ENCODE measurements at regions not wholly inside any gene's neighbourhood (a gene's known extent, or its start where the extent isn't known, plus 50 kb on each side); places are given as distances from the start of the nearest gene placed in this dataset.

DNA sequence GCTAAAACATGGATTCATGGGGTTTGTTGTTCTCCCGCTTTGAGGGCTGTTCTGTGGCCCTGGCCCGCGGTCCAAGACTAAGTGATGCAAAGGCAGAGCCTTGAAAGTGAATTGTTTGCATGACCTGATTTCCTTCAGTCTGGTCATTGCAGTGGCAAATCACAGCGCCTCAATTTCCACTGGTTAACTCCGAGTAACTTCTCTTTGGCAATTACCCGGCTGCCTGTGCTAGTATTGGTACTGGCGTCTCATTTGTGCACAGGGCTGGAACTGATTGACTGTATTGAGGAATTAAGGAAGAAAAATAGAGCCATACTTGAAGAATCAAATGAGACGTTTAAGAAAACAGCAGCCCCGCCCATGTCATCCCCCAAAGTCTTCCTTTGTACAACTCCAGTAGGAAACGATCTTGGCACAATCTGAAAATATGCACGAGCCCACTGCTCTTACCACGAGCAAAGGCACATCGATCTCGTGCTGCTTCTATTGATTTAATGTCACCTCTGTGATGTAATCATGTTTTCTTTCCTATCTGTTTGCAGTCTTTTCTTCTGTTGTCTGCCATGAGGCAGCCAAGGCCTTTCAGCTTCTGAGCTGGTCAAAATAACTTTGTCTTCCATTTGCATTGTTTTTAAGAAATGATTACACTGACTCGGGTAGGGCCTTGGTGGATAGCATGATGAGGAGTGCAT lies 60.6 kb upstream of the SHH start:
- no peak overlapping the region for H3K27ac ChIP-seq (ENCODE audit: low read length)
- no peaks in the 10 kb centered on the region for H3K36me3 ChIP-seq (ENCODE audit: control insufficient read depth, insufficient read depth, low read length)
- no peak for DNase-seq
- H3K27me3 ChIP-seq (ENCODE audit: control insufficient read depth, insufficient read depth, low read length): peaks cover 12% of the 10 kb centered on the region
- 80% methylated on average over 10 of the region's 15 CpGs for WGBS (ENCODE audit: insufficient coverage)
- H3K4me1 ChIP-seq (ENCODE audit: control insufficient read depth, insufficient read depth, low read length): no peaks in the 10 kb centered on the region
- no peak overlapping the region for H3K4me3 ChIP-seq (ENCODE audit: low read length)
- no peaks in the 10 kb centered on the region for H3K9me3 ChIP-seq (replicated peaks; ENCODE audit: control insufficient read depth, low read depth, low read length)

DNA sequence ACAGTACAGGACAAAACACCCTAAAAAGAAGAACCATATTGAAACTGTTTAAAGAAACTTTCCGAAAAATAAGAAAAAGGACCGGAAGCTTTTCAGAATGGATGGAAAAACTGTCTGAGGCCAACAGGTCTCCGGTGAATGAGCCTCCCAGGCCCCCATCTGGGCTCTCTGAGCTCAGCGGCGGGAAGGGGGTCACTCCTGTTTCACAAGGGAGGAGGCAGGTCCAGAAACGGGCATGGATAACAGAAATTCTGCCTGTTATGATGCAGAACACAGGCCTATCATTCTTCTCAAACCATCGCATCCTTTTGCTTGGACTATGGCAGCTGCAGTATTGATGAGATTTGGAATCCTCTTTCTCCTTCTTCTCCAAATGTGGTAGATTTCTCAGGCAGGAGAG lies 58.9 kb upstream of the SHH start:
- H3K36me3 ChIP-seq (ENCODE audit: control insufficient read depth, insufficient read depth, low read length): no peaks in the 10 kb centered on the region
- peaks cover 12% of the 10 kb centered on the region for H3K27me3 ChIP-seq (ENCODE audit: control insufficient read depth, insufficient read depth, low read length)
- H3K9me3 ChIP-seq (replicated peaks; ENCODE audit: control insufficient read depth, low read depth, low read length): no peaks in the 10 kb centered on the region
- H3K4me1 ChIP-seq (ENCODE audit: control insufficient read depth, insufficient read depth, low read length): no peaks in the 10 kb centered on the region
- H3K27ac ChIP-seq (ENCODE audit: low read length): no peak overlapping the region
- H3K4me3 ChIP-seq (ENCODE audit: low read length): no peak overlapping the region
- DNase-seq: no peak
- 88% methylated on average over 5 of the region's 7 CpGs for WGBS (ENCODE audit: insufficient coverage)

DNA sequence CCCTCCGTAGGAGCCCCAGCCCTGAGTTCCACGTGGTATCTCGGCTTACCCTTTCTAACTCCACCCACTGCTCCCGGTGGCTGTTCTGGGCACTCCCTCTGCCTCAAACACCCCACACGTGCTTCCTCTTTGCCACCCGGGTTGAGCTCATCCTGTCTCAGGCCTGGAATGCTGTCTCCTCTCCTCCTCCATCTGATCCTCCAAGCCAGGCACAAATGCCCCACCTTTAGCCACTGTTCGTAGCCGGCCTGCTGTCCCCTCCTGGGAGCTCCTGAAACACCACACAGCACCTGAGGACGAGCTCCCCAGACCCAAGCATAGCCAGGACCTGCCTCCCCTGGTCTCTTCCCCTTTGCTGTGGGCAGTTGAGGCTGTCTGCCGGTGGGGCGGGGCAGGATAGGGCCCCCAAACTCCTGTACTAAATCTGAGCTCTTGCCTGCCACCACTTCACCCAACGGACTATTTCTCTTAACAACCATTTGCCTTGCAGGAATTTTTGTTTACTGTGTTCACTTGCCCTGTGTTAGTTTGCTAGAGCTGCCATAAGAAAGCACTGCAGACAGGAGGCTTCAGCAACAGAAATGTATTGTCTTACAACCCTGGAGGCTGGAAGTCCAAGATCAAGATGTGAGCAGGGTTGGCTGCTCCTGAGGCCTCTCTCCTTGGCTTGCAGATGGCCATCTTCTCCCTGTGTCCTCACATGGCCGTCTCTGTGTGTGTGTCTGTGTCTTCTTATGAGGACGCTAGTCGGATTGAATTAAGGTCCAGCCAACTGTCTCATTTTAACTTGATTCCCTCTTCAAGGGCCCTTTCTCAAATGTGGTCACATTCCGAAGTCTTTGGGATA lies 58.3 kb upstream of the SHH start:
- H3K27ac ChIP-seq (ENCODE audit: low read length): no peak overlapping the region
- no peaks in the 10 kb centered on the region for H3K4me1 ChIP-seq (ENCODE audit: control insufficient read depth, insufficient read depth, low read length)
- WGBS (ENCODE audit: insufficient coverage): 45% methylated on average over 7 of the region's 16 CpGs
- peaks cover 12% of the 10 kb centered on the region for H3K27me3 ChIP-seq (ENCODE audit: control insufficient read depth, insufficient read depth, low read length)
- H3K36me3 ChIP-seq (ENCODE audit: control insufficient read depth, insufficient read depth, low read length): no peaks in the 10 kb centered on the region
- no peak overlapping the region for H3K4me3 ChIP-seq (ENCODE audit: low read length)
- no peaks in the 10 kb centered on the region for H3K9me3 ChIP-seq (replicated peaks; ENCODE audit: control insufficient read depth, low read depth, low read length)
- DNase-seq: no peak

DNA sequence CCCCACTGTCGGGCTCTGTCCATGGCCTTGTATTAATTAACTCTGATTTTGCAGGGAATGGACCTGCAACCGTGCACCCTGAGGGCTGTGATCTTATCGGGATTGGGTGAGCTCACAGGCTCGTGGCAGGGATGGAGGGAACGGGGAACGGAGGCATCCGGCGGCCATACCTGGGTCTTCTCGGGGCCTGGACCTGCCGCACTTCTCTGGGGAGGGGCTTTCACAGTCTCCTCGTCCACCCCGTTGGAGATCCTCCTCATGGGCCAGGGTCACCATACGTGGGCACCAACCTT lies 57.5 kb upstream of the SHH start:
- Histone ChIP-seq H3K27me3 (ENCODE audit: control insufficient read depth, insufficient read depth, low read length) (peaks cover 12% of the 10 kb centered on the region), H3K4me1 (ENCODE audit: control insufficient read depth, insufficient read depth, low read length) (no peaks in the 10 kb centered on the region), H3K4me3 (ENCODE audit: low read length) (no peak overlapping the region), H3K9me3 (replicated peaks; ENCODE audit: control insufficient read depth, low read depth, low read length) (no peaks in the 10 kb centered on the region), H3K27ac (ENCODE audit: low read length) (no peak overlapping the region), H3K36me3 (ENCODE audit: control insufficient read depth, insufficient read depth, low read length) (no peaks in the 10 kb centered on the region)
- no peak for DNase-seq
- 84% methylated on average over 8 of the region's 13 CpGs for WGBS (ENCODE audit: insufficient coverage)

DNA sequence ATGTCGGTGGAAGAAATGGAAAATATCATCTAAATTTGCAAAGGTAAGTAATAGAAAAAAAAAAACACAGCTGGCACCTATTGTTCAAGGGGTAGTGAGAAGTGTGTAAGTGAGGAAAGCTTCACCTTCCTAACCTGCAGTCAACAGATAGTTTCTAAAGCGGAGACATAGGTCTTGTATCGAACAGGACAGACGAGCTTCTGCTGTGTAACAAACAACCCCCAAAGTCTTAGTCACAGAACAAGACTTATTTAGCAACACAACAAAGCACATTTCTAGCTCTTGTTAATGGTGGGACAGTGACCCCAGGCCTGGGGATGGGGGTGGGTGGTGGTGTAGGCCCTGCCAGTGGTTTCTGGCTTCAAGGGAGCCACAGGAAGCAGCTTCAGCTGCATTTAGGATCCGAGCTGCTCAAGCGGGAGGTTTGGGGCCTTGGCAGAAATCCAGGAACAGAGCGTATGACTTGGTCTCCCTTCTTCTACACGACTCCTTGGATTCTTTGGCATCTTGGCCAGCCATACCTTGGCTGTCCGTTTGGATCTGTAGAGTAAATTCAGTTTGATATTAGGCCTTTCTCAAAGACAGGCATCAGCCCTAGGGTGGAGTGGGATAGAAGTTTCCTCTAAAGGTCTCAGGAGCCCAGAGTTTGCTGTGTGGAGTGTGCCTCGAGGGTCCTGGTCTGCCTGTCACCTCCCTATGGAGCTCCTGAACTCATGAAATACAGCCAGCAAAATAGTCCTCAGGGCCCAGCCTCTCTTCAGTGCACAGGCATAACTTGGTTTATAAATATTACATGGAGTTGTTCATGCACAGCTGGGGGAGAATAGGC lies 56.9 kb upstream of the SHH start:
- Histone ChIP-seq H3K4me1 (ENCODE audit: control insufficient read depth, insufficient read depth, low read length) (no peaks in the 10 kb centered on the region), H3K4me3 (ENCODE audit: low read length) (no peak overlapping the region), H3K9me3 (replicated peaks; ENCODE audit: control insufficient read depth, low read depth, low read length) (no peaks in the 10 kb centered on the region), H3K27ac (ENCODE audit: low read length) (no peak overlapping the region), H3K27me3 (ENCODE audit: control insufficient read depth, insufficient read depth, low read length) (peaks cover 12% of the 10 kb centered on the region), H3K36me3 (ENCODE audit: control insufficient read depth, insufficient read depth, low read length) (no peaks in the 10 kb centered on the region)
- no CpG with 5 or more reads among the region's 10 CpGs for WGBS (ENCODE audit: insufficient coverage)
- DNase-seq: no peak

DNA sequence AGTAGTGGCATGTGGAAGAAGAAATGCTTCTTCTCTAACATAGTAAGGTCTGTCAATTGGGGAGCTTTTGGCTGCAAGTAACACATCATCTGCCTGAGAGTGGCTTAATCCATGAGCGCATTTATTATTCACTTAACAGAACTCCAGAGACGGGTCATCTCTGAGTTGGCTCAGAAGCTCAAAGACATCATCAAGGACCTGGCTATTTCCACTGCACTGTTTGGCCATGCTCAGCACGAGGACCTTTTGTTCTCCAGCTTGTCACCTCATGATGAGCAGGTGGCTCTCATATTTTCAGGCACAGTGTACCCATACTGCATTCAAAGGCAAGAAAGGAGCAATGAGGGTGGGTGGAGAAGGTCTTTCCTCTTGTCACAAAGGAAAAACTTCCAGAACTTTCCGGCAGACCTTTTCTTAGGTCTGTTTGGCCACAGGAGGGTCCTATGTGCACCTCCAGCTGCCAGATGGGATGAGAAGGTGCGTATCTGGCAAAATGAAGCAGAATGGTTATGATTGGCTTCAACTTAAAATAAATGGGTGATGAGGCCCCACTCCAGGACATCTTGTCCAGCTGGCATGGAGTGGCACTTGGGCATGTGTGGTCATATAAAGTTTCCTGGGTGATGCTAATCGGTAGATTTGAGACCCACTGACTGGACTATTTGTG lies 55.6 kb upstream of the SHH start:
- no peak for DNase-seq
- Histone ChIP-seq H3K4me3 (ENCODE audit: low read length) (no peak overlapping the region), H3K27ac (ENCODE audit: low read length) (no peak overlapping the region), H3K27me3 (ENCODE audit: control insufficient read depth, insufficient read depth, low read length) (peaks cover 6% of the 10 kb centered on the region), H3K9me3 (replicated peaks; ENCODE audit: control insufficient read depth, low read depth, low read length) (no peaks in the 10 kb centered on the region), H3K4me1 (ENCODE audit: control insufficient read depth, insufficient read depth, low read length) (no peaks in the 10 kb centered on the region), H3K36me3 (ENCODE audit: control insufficient read depth, insufficient read depth, low read length) (no peaks in the 10 kb centered on the region)
- WGBS (ENCODE audit: insufficient coverage): 75% methylated on average over 5 of the region's 6 CpGs

DNA sequence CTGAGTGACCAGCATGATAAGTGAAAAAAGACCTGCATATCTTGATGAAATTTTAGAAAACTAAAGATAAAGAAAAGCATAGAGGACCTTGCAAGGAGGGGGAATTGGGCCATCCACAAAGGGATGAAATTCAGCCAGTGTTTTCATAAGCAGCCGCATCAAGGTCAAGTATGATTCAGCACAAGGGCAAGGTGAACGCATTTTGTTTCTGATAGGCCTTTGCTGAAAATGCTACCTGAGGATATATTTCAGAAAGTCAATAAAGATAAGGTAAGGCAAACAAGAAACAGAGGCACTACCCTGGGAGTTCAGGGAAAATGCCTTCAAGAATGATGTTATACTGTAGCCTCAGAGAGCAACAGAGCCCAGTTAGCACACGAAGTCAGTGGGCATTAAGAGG lies 55.0 kb upstream of the SHH start:
- H3K27me3 ChIP-seq (ENCODE audit: control insufficient read depth, insufficient read depth, low read length): peaks cover 5% of the 10 kb centered on the region
- H3K36me3 ChIP-seq (ENCODE audit: control insufficient read depth, insufficient read depth, low read length): no peaks in the 10 kb centered on the region
- H3K4me1 ChIP-seq (ENCODE audit: control insufficient read depth, insufficient read depth, low read length): no peaks in the 10 kb centered on the region
- DNase-seq: no peak
- no peak overlapping the region for H3K27ac ChIP-seq (ENCODE audit: low read length)
- H3K9me3 ChIP-seq (replicated peaks; ENCODE audit: control insufficient read depth, low read depth, low read length): no peaks in the 10 kb centered on the region
- whole genome bisulfite sequencing (ENCODE audit: insufficient coverage): 91% methylated on average over 2 of the region's 3 CpGs
- no peak overlapping the region for H3K4me3 ChIP-seq (ENCODE audit: low read length)

DNA sequence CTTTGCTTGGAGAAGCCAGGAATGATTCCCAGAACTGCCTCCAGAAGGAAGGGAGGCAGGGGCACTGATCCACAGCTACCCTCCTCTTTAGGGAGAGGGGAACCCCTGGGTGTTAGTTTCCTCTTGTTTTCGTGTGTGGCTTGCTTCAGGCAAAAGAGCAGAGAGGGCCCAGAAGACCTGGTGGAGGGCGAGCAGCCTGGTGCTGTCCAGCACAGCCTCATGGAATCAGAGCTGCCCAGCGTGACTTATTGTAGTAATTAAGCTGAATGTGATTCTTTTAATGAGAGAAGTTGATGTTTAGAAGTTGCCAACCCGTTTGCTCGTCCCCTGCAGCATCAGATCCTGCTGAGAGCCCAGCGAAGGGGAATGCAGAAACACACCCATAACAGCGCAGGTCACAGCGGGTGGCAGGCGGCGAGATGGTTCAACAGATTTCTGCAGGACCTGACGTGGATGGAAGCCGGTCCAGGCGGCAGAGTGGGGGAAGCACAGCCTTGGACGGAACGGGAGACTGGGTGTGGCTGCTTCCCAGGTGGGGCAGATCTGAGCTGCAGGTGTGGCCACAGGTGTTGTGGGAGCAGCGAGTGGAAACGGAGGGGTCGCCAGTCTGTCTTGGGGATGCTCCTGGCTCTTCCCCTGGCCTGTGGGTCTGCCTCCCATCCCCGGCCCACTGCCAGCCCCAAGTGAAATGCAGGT lies 53.7 kb upstream of the SHH start:
- 55% methylated on average over 19 of the region's 19 CpGs for WGBS (ENCODE audit: insufficient coverage)
- Histone ChIP-seq H3K36me3 (ENCODE audit: control insufficient read depth, insufficient read depth, low read length) (no peaks in the 10 kb centered on the region), H3K9me3 (replicated peaks; ENCODE audit: control insufficient read depth, low read depth, low read length) (no peaks in the 10 kb centered on the region), H3K4me3 (ENCODE audit: low read length) (no peak overlapping the region), H3K27me3 (ENCODE audit: control insufficient read depth, insufficient read depth, low read length) (peaks cover 5% of the 10 kb centered on the region), H3K27ac (ENCODE audit: low read length) (no peak overlapping the region), H3K4me1 (ENCODE audit: control insufficient read depth, insufficient read depth, low read length) (peaks cover 2% of the 10 kb centered on the region)
- DNase-seq: no peak

DNA sequence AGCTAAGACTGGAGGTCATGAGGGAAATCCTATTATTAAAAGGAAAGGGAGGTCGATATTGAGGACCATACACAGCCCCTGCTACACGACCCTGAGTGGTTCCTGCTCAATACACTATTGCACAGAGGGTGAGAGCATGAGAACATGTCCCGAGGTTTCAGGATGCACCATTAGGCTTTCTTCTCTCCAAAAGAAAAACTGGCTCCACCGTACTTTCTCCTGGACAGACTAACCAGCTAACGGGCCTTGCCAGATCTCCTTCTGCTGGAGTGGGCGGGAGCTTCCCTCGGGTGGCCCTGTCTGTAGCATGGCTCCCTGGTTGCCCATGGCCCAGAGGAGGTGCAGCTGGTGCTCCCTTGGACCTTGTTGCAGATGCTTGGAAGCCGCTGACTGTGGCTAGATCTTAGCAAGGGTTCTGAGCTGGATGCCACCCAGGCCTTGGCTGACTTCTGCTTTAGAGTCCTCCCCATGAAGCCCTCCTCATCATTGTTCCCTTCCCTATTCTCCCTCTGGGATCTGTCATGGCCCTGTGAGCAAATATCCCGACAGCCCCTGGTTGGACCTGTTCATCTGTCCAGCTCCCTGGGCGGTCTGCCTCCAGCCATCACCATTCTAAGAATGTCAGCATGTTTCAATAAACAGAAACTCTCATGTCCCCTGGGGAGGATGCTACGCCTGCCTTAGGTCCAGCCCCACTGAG lies 52.9 kb upstream of the SHH start:
- 69% methylated on average over 8 of the region's 11 CpGs for WGBS (ENCODE audit: insufficient coverage)
- peaks cover 5% of the 10 kb centered on the region for H3K27me3 ChIP-seq (ENCODE audit: control insufficient read depth, insufficient read depth, low read length)

More for the DNA sequence above, 52.9 kb upstream of the SHH start:
- Histone ChIP-seq H3K27ac (ENCODE audit: low read length) (no peak overlapping the region), H3K4me1 (ENCODE audit: control insufficient read depth, insufficient read depth, low read length) (peaks cover 2% of the 10 kb centered on the region), H3K36me3 (ENCODE audit: control insufficient read depth, insufficient read depth, low read length) (no peaks in the 10 kb centered on the region), H3K4me3 (ENCODE audit: low read length) (no peak overlapping the region), H3K9me3 (replicated peaks; ENCODE audit: control insufficient read depth, low read depth, low read length) (no peaks in the 10 kb centered on the region)
- DNase-seq: no peak
